GM23338 (cell line): ENCODE measurements at regions not wholly inside any gene's neighbourhood (a gene's known extent, or its start where the extent isn't known, plus 50 kb on each side); places are given as distances from the start of the nearest gene placed in this dataset.

Experiments used
- ATAC-seq: fragments of 200-7000 bp; cut with Tn5 transposase; 3 replicates; pipeline ENCODE4 v1.9.1; 2020
- DNase-seq: peaks from one replicate; pipeline ENCODE4 v3.0.0-alpha.2; 2015; ENCODE audit warnings: low spot score
- H2AFZ ChIP-seq: fragments of 200-600 bp; sonication (generic); 2 replicates; pipeline ENCODE4 v1.8.0; 2016; ENCODE audit warnings: antibody characterized with exemption, mild to moderate bottlenecking, moderate library complexity
- H3F3A ChIP-seq: fragments of 200-600 bp; sonication (generic); replicated peaks from 2 replicates; pipeline ENCODE4 v1.8.0; 2017; ENCODE audit warnings: antibody characterized with exemption, mixed run types, low read depth
- H3K27ac ChIP-seq: fragments of 200-600 bp; sonication (generic); 2 replicates; pipeline ENCODE4 v1.6.1; 2016; ENCODE audit warnings: low read depth
- H3K27me3 ChIP-seq: fragments of 200-600 bp; sonication (generic); 2 replicates; pipeline ENCODE4 v1.8.0; 2016; ENCODE audit warnings: mild to moderate bottlenecking, mixed run types, moderate library complexity; ENCODE audit not compliant: insufficient read depth
- H3K36me3 ChIP-seq: fragments of 200-600 bp; sonication (generic); 2 replicates; pipeline ENCODE4 v1.8.0; 2016; ENCODE audit warnings: mild to moderate bottlenecking; ENCODE audit not compliant: insufficient read depth
- H3K4me1 ChIP-seq: fragments of 200-600 bp; sonication (generic); 2 replicates; pipeline ENCODE4 v1.8.0; 2016; ENCODE audit warnings: mild to moderate bottlenecking, moderate library complexity; ENCODE audit not compliant: insufficient read depth
- H3K4me2 ChIP-seq: fragments of 200-600 bp; sonication (generic); 2 replicates; pipeline ENCODE4 v1.7.1; 2017; ENCODE audit warnings: mixed run types
- H3K4me3 ChIP-seq: fragments of 200-600 bp; sonication (generic); 2 replicates; pipeline ENCODE4 v1.6.1; 2016; ENCODE audit warnings: mixed run types
- H3K79me2 ChIP-seq: fragments of 200-600 bp; sonication (generic); replicated peaks from 2 replicates; pipeline ENCODE4 v1.8.0; 2017; ENCODE audit warnings: mild to moderate bottlenecking; ENCODE audit not compliant: insufficient read depth
- H3K9me2 ChIP-seq: fragments of 200-600 bp; sonication (generic); 2 replicates; pipeline ENCODE4 v1.8.0; 2017; ENCODE audit not compliant: insufficient read depth
- H4K20me1 ChIP-seq: fragments of 200-600 bp; sonication (generic); replicated peaks from 2 replicates; pipeline ENCODE4 v1.8.0; 2017; ENCODE audit warnings: mild to moderate bottlenecking; ENCODE audit not compliant: insufficient read depth
- H3K27ac Mint-ChIP-seq: 2 replicates; pipeline ENCODE4 v1.8.0; 2020; ENCODE audit warnings: inconsistent platforms, mild to moderate bottlenecking, moderate library complexity, mixed read lengths
- H3K27me3 Mint-ChIP-seq: 3 replicates; pipeline ENCODE4 v1.8.0; 2022; ENCODE audit warnings: low read depth, mild to moderate bottlenecking, moderate library complexity, mixed read lengths, inconsistent platforms; ENCODE audit not compliant: insufficient read depth, poor library complexity
- H3K36me3 Mint-ChIP-seq: 3 replicates; pipeline ENCODE4 v1.8.0; 2021; ENCODE audit warnings: low read depth, mild to moderate bottlenecking, inconsistent platforms, moderate library complexity, mixed read lengths
- H3K4me1 Mint-ChIP-seq: 3 replicates; pipeline ENCODE4 v1.8.0; 2020; ENCODE audit warnings: mild to moderate bottlenecking, inconsistent platforms, mixed read lengths
- H3K4me3 Mint-ChIP-seq: 3 replicates; pipeline ENCODE4 v1.8.0; 2021; ENCODE audit warnings: moderate library complexity, mild to moderate bottlenecking, inconsistent platforms, mixed read lengths
- H3K9me3 Mint-ChIP-seq: 3 replicates; pipeline ENCODE4 v1.8.0; 2020; ENCODE audit warnings: moderate library complexity, mild to moderate bottlenecking, inconsistent platforms, mixed read lengths
- CREB1 ChIP-seq: fragments of 250-450 bp; sonication (Bioruptor Pico); IDR thresholded peaks from 2 replicates; pipeline ENCODE4 v1.5.0; 2020; ENCODE audit warnings: low read depth, mild to moderate bottlenecking, moderate library complexity
- ETS1 ChIP-seq: IDR thresholded peaks from 2 replicates; pipeline ENCODE4 v1.6.1; 2016; ENCODE audit warnings: antibody characterized with exemption
- EZH2 ChIP-seq: fragments of 200-600 bp; sonication (generic); IDR thresholded peaks from one replicate; pipeline ENCODE4 v1.8.0; 2017; ENCODE audit warnings: antibody characterized with exemption, mild to moderate bottlenecking, low read depth; ENCODE audit not compliant: unreplicated experiment
- EZH2phosphoT487 ChIP-seq: fragments of 200-600 bp; sonication (generic); IDR thresholded peaks from one replicate; pipeline ENCODE4 v1.8.1; 2018; ENCODE audit warnings: antibody characterized with exemption; ENCODE audit not compliant: unreplicated experiment
- JUNB ChIP-seq: IDR thresholded peaks from one replicate; pipeline ENCODE4 v1.6.1; 2016; ENCODE audit warnings: antibody characterized with exemption; ENCODE audit not compliant: unreplicated experiment
- POLR2AphosphoS5 ChIP-seq: IDR thresholded peaks from 2 replicates; pipeline ENCODE4 v1.6.1; 2016; ENCODE audit warnings: antibody characterized with exemption, low read depth
- REST ChIP-seq: IDR thresholded peaks from one replicate; pipeline ENCODE4 v1.6.1; 2018; ENCODE audit warnings: antibody characterized with exemption; ENCODE audit not compliant: unreplicated experiment
- STAT1 ChIP-seq: IDR thresholded peaks from one replicate; pipeline ENCODE4 v1.6.1; 2016; ENCODE audit warnings: antibody characterized with exemption; ENCODE audit not compliant: unreplicated experiment
- ZNF114 ChIP-seq: fragments of 250-450 bp; sonication (Bioruptor Pico); IDR thresholded peaks from 2 replicates; pipeline ENCODE4 v1.5.0; 2020; ENCODE audit warnings: mild to moderate bottlenecking, moderate library complexity

DNA sequence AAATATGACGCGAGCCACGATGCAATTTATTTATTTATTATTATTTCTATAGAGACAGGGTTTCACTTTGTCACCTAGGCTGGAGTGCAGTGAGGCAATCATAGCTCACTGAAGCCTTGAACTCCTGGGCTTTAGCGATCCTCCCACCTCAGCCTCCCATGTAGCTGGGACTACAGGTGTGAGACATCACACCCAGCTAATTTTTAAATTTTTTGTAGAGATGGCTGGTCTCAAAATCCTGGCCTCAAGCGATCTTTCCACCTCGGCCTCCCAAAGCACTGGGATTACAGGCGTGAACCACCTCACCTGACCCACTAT, 63.6 kb downstream of the IRF2BP2 start (continued):
- TF ChIP-seq ETS1 (no peak), JUNB (no peak), ZNF114 (CRISPR knock-in tag) (no peak), REST (no peak), STAT1 (no peak)

DNA sequence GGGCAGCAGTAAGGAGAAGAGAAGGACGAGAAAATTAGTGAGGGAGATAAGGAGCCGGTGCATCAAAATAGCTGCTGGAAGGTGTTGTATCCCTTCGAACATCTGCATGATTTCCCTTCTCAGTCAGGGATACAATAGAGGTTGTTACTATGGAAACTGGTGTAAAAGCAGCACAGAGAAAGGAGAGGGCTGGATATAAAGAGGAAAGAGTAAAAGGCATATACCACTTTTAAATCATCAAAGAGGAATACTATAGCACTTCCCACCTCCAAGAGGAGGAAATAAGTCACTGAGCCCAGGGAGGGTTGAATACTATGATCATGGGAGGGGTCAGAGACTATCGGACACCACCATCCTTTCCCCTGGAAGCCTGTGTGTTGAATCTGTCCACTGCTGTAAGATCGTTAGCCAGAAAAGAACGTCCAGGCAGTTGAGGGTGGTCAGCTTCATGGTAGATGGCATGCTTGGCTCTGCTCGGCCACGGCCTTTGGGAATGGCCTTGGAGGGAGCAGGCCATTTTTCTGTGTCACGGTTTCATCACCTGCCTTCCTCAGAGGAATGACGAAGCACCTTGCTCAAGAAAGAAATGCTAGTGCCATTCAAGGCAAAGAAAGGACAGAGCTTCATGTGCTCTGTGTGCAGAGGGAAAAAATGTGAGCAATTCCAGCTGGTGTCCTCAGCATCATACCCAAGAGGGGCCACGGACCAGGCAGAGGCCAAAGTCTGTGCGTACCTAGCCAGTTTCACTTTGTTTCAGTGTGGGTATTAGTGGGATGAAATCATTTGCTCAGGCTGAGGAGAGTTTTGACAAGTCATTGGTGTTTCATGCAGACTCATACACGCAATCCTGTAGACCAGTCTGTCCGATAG, 64.2 kb downstream of the IRF2BP2 start:
- Histone ChIP-seq H2AFZ (no peak overlapping the region), H3K4me2 (no peak overlapping the region), H3K27ac (no peak overlapping the region), H3K27me3 (no peaks in the 10 kb centered on the region), H3K4me3 (no peak overlapping the region), H3F3A (no peaks in the 10 kb centered on the region), H3K4me1 (0 out of 2 replicates have a peak, but pooled peaks cover 5% of the 10 kb centered on the region), H3K79me2 (no peaks in the 10 kb centered on the region), H4K20me1 (no peaks in the 10 kb centered on the region), H3K36me3 (no peaks in the 10 kb centered on the region), H3K9me2 (no peaks in the 10 kb centered on the region)
- H3K27me3 Mint-ChIP-seq, result peaks cover 8% of the 10 kb centered on the region
- H3K9me3 Mint-ChIP-seq, result no peaks in the 10 kb centered on the region
- ATAC-seq (no peak), DNase-seq (no peak)
- 0 out of 2 replicates have a peak overlapping the region, but pooled peaks have one; percentile 56 for H3K27ac Mint-ChIP-seq
- no peak overlapping the region for H3K4me3 Mint-ChIP-seq
- peaks cover 38% of the 10 kb centered on the region for H3K4me1 Mint-ChIP-seq
- TF ChIP-seq POLR2AphosphoS5, result no peak
- TF ChIP-seq ETS1, result no peak
- no peaks in the 10 kb centered on the region for H3K36me3 Mint-ChIP-seq

DNA sequence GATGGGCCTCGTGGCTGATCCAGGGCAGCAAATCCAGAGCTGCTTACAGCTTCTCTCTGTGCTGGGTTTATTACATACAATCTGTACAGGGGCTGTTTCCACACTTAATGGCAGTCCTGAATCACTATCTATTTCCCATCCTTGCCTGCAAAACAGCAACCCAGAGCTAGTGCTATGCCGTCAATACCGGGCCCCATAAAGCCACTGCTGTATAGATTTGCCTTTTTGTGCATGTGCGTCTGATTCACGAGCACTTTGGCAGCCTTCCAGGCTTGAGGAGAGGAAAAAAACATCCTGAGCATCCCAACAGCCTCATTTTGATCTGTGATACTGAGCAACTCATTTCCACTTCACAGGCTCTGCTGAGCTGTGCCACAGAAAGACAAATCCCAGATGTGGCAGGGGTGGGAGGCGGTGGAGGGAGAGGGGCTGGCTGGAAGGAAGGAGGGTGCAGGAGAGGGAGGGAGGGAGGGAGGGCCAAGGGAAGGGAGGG, 65.2 kb upstream of the TARBP1 start:
- Histone ChIP-seq H3K4me2 (no peak overlapping the region), H3K27ac (no peak overlapping the region), H3F3A (no peaks in the 10 kb centered on the region), H3K79me2 (no peaks in the 10 kb centered on the region), H3K36me3 (no peaks in the 10 kb centered on the region), H4K20me1 (0 out of 2 replicates have a peak, but pooled peaks cover 3% of the 10 kb centered on the region), H3K9me2 (no peaks in the 10 kb centered on the region), H2AFZ (no peak overlapping the region), H3K4me3 (no peak overlapping the region), H3K4me1 (0 out of 2 replicates have a peak, but pooled peaks cover 5% of the 10 kb centered on the region), H3K27me3 (no peaks in the 10 kb centered on the region)
- Mint-ChIP-seq H3K4me3 (no peak overlapping the region), H3K9me3 (no peaks in the 10 kb centered on the region), H3K4me1 (peaks cover 38% of the 10 kb centered on the region), H3K27me3 (peaks cover 11% of the 10 kb centered on the region), H3K36me3 (no peaks in the 10 kb centered on the region), H3K27ac (no peak overlapping the region)
- DNase-seq (no peak), ATAC-seq (no peak)
- TF ChIP-seq CREB1 (CRISPR knock-in tag), result no peak
- TF ChIP-seq STAT1, result no peak
- no peak for TF ChIP-seq EZH2phosphoT487
- TF ChIP-seq JUNB, result no peak
- TF ChIP-seq ETS1, result no peak
- TF ChIP-seq REST, result no peak
- TF ChIP-seq EZH2, result no peak
